HepG2 (cell line): ENCODE measurements at regions not wholly inside any gene's neighbourhood (a gene's known extent, or its start where the extent isn't known, plus 50 kb on each side); places are given as distances from the start of the nearest gene placed in this dataset.

Experiments used
- ATAC-seq: fragments of 200-7000 bp; cut with Tn5 transposase; 3 replicates; pipeline ENCODE4 v1.9.1; 2020; ENCODE audit warnings: mild to moderate bottlenecking, moderate library complexity
- BruUV-seq: library from RNA; stranded (reverse); fragments of 400-500 nt; replicated peaks from 2 replicates; lab custom pipeline; 2021; lab: Mats Ljungman, UMichigan
- CTCF ChIA-PET: fragments of 300-600 bp; formaldehyde crosslinking; extraction: SDS; loops from one replicate; lab custom pipeline; 2021; ENCODE audit warnings: low total read pairs, inconsistent platforms, low intra/inter-chr PET ratio; lab: Yijun Ruan, JAX
- POLR2A ChIA-PET: fragments of 350-600 bp; sonication (Branson Sonifier 250); formaldehyde crosslinking; loops from one replicate; lab custom pipeline; 2020; ENCODE audit warnings: antibody characterized with exemption, inconsistent platforms; lab: Yijun Ruan, JAX
- DNase-seq: peaks from one replicate; pipeline ENCODE4 v3.0.0-alpha.2; 2015; ENCODE audit warnings: low spot score
- FAIRE-seq: peaks from 3 replicates; lab custom pipeline; 2011; peaks lifted over from hg19 to GRCh38; lab: Jason Lieb, UNC
- H2AFZ ChIP-seq: one replicate; pipeline ENCODE4 v1.6.1; 2011; ENCODE audit warnings: low read length, inconsistent platforms
- H3K27ac ChIP-seq: fragments of 300-600 bp; 3 replicates; pipeline ENCODE4 v1.8.0; 2011; ENCODE audit warnings: mixed run types, mild to moderate bottlenecking, mixed read lengths, low read length, inconsistent platforms; ENCODE audit not compliant: insufficient read depth; ENCODE audit errors: extremely low read length
- H3K27me3 ChIP-seq, 2 experiments: fragments of 200-600 bp in 1 of 2; 2 replicates in 1 of 2; 3 replicates in 1 of 2; pipeline versions ENCODE4 v1.6.0 to v1.8.0; 2011; ENCODE audit warnings: low read length in 2 of 2, mild to moderate bottlenecking in 2 of 2, moderate library complexity in 2 of 2, inconsistent platforms in 1 of 2; ENCODE audit not compliant: insufficient read depth in 2 of 2, control insufficient read depth in 1 of 2
- H3K36me3 ChIP-seq, 2 experiments: fragments of 200-600 bp in 1 of 2; replicated peaks in 1 of 2; 2 replicates in 1 of 2; 3 replicates in 1 of 2; pipeline versions ENCODE4 v1.5.1 to v1.8.0; 2011; ENCODE audit warnings: low read length in 2 of 2, inconsistent platforms in 1 of 2; ENCODE audit not compliant: insufficient read depth in 2 of 2, control insufficient read depth in 1 of 2
- H3K4me1 ChIP-seq: 2 replicates; pipeline ENCODE4 v1.5.1; 2012; ENCODE audit warnings: low read length, inconsistent platforms; ENCODE audit not compliant: insufficient read depth
- H3K4me2 ChIP-seq: 2 replicates; pipeline ENCODE4 v1.6.0; 2011; ENCODE audit warnings: low read depth, low read length, inconsistent platforms
- H3K4me3 ChIP-seq, 3 experiments: fragments of 200-600 bp in 1 of 3; sonication (generic), shearing (Covaris generic) in 1 of 3; replicated peaks in 1 of 3; 2 replicates each; pipeline ENCODE4 v1.5.1; 2011 to 2016; ENCODE audit warnings: low read length in 3 of 3, inconsistent platforms in 2 of 3, low read depth in 2 of 3, mild to moderate bottlenecking in 2 of 3, control low read depth in 1 of 3, mixed read lengths in 1 of 3; ENCODE audit not compliant: insufficient read depth in 1 of 3
- H3K79me2 ChIP-seq: one replicate; pipeline ENCODE4 v1.6.1; 2011; ENCODE audit warnings: low read length, inconsistent platforms; ENCODE audit not compliant: insufficient read depth
- H3K9ac ChIP-seq: 2 replicates; pipeline ENCODE4 v1.6.0; 2011; ENCODE audit warnings: mild to moderate bottlenecking, low read depth, low read length, inconsistent platforms; ENCODE audit not compliant: insufficient read depth
- H3K9me3 ChIP-seq: 2 replicates; pipeline ENCODE4 v1.5.1; 2012; ENCODE audit warnings: mild to moderate bottlenecking, low read length
- H4K20me1 ChIP-seq: 2 replicates; pipeline ENCODE4 v1.6.0; 2011; ENCODE audit warnings: inconsistent platforms, mild to moderate bottlenecking, low read length, moderate library complexity; ENCODE audit not compliant: insufficient read depth
- BATF2 ChIP-seq: sonication (generic); formaldehyde crosslinking; IDR thresholded peaks from 2 replicates; pipeline ENCODE4 v1.8.0; 2022; ENCODE audit warnings: mild to moderate bottlenecking, missing genetic modification reagents, moderate library complexity
- BCL3 ChIP-seq: sonication (generic); formaldehyde crosslinking; IDR thresholded peaks from 2 replicates; pipeline ENCODE4 v1.5.1; 2020; ENCODE audit warnings: mild to moderate bottlenecking, missing genetic modification reagents, moderate library complexity
- KDM3A ChIP-seq: IDR thresholded peaks from 2 replicates; pipeline ENCODE4 v1.6.1; 2018; ENCODE audit warnings: low read depth, missing compliant biosample characterization
- MTA1 ChIP-seq: sonication (generic); formaldehyde crosslinking; IDR thresholded peaks from 2 replicates; pipeline ENCODE4 v1.4.0; 2020; ENCODE audit warnings: missing genetic modification reagents, mild to moderate bottlenecking, borderline replicate concordance
- MTF2 ChIP-seq: sonication (generic); formaldehyde crosslinking; IDR thresholded peaks from 2 replicates; pipeline ENCODE4 v1.5.0; 2020; ENCODE audit warnings: missing genetic modification reagents, borderline replicate concordance
- NR2F1 ChIP-seq, 2 experiments: fragments of 450-650 bp in 1 of 2; formaldehyde crosslinking in 1 of 2; IDR thresholded peaks; 2 replicates each; pipeline versions ENCODE4 v1.5.0 to v1.6.1; 2016 to 2020; ENCODE audit warnings: mild to moderate bottlenecking in 1 of 2, missing compliant biosample characterization in 1 of 2, missing genetic modification reagents in 1 of 2, moderate library complexity in 1 of 2
- POLR2G ChIP-seq: fragments of 200-400 bp; formaldehyde crosslinking; IDR thresholded peaks from 2 replicates; pipeline ENCODE4 v1.6.1; 2018; ENCODE audit warnings: mild to moderate bottlenecking, low read depth, low read length, moderate library complexity
- RBM39 ChIP-seq: fragments of 200-400 bp; formaldehyde crosslinking; IDR thresholded peaks from one replicate; pipeline ENCODE4 v1.6.1; 2018; ENCODE audit warnings: antibody characterized with exemption, mild to moderate bottlenecking, low read depth, low read length; ENCODE audit not compliant: poor library complexity, severe bottlenecking
- SIN3B ChIP-seq: fragments of 150-350 bp; IDR thresholded peaks from 2 replicates; pipeline ENCODE4 v1.6.1; 2014; ENCODE audit warnings: low read length
- SNAPC2 ChIP-seq: sonication (generic); formaldehyde crosslinking; IDR thresholded peaks from 2 replicates; pipeline ENCODE4 v1.8.1; 2022; ENCODE audit warnings: mild to moderate bottlenecking, missing genetic modification reagents
- THAP8 ChIP-seq: sonication (generic); formaldehyde crosslinking; IDR thresholded peaks from 2 replicates; pipeline ENCODE4 v1.5.1; 2020; ENCODE audit warnings: missing genetic modification reagents, mild to moderate bottlenecking, borderline replicate concordance
- ZNF281 ChIP-seq: sonication (generic); formaldehyde crosslinking; IDR thresholded peaks from 2 replicates; pipeline ENCODE4 v1.4.0; 2020; ENCODE audit warnings: missing genetic modification reagents, borderline replicate concordance
- ZNF432 ChIP-seq: sonication (generic); formaldehyde crosslinking; IDR thresholded peaks from 2 replicates; pipeline ENCODE4 v1.5.0; 2020; ENCODE audit warnings: missing genetic modification reagents, mild to moderate bottlenecking, borderline replicate concordance
- ZNF557 ChIP-seq: sonication (generic); formaldehyde crosslinking; IDR thresholded peaks from 2 replicates; pipeline ENCODE4 v1.4.0; 2020; ENCODE audit warnings: missing genetic modification reagents
- ZNF674 ChIP-seq: sonication (generic); formaldehyde crosslinking; IDR thresholded peaks from 2 replicates; pipeline ENCODE4 v1.5.0; 2020; ENCODE audit warnings: low read depth, mild to moderate bottlenecking, missing genetic modification reagents
- ZNF784 ChIP-seq: sonication (generic); formaldehyde crosslinking; IDR thresholded peaks from 2 replicates; pipeline ENCODE4 v1.5.1; 2020; ENCODE audit warnings: missing genetic modification reagents, mild to moderate bottlenecking, borderline replicate concordance
- ZSCAN29 ChIP-seq: sonication (generic); formaldehyde crosslinking; conservative IDR thresholded peaks from 2 replicates; pipeline ENCODE4 v1.4.0; 2020; ENCODE audit warnings: mild to moderate bottlenecking, missing genetic modification reagents
- WGBS: methylation state at CpG from one replicate; pipeline ENCODE4 v1.1.6; 2017; ENCODE audit warnings: low lambda C conversion rate; 5-methylcytosine and 5-hydroxymethylcytosine counted together
- in situ Hi-C: cut with HindIII; loops from 2 replicates; pipeline ENCODE4 v1.10.0; 2017; ENCODE audit warnings: low pct_unique_long_range_greater_than_20kb; ENCODE audit not compliant: extremely low pct_ligation_motif_present
- intact Hi-C: fragments of 100-400 bp; cut with micrococcal nuclease; formaldehyde crosslinking; loops from one replicate; pipeline ENCODE4 v1.10.0; 2022; ENCODE audit not compliant: unreplicated experiment

- Histone ChIP-seq H3K27ac (no peak overlapping the region), H4K20me1 (no peaks in the 10 kb centered on the region), H3K79me2 (no peaks in the 10 kb centered on the region), H3K9ac (no peak overlapping the region), H3K9me3 (peaks cover 97% of the 10 kb centered on the region), H2AFZ (no peak overlapping the region), H3K4me1 (no peaks in the 10 kb centered on the region), H3K4me2 (no peak overlapping the region), H3K27me3 (no peaks in the 10 kb centered on the region), H3K36me3 (no peaks in the 10 kb centered on the region), H3K4me3 (no peak overlapping the region)
- in situ Hi-C loops (no loop called here), intact Hi-C loops (no loop called here)
- no peak for FAIRE-seq
- ChIA-PET POLR2A (no interaction called here), CTCF (no interaction called here)
- no TSS peak for BruUV-seq
- 0% methylated on average over 2 of the region's 2 CpGs for WGBS
- no peak for ATAC-seq
- no peak for DNase-seq
- TF ChIP-seq BCL3 (CRISPR knock-in tag) (no peak), ZNF557 (CRISPR knock-in tag) (no peak), ZNF674 (CRISPR knock-in tag) (no peak), NR2F1 (CRISPR knock-in tag; IDR thresholded peaks at IDR 0.05) (no peak), RBM39 (no peak), KDM3A (CRISPR knock-in tag) (no peak), SIN3B (no peak), POLR2G (no peak), ZSCAN29 (CRISPR knock-in tag) (no peak), MTA1 (CRISPR knock-in tag) (no peak), BATF2 (CRISPR knock-in tag) (no peak), ZNF281 (CRISPR knock-in tag) (no peak), ZNF432 (CRISPR knock-in tag) (no peak), MTF2 (CRISPR knock-in tag) (no peak), SNAPC2 (CRISPR knock-in tag) (no peak), ZNF784 (CRISPR knock-in tag) (no peak), THAP8 (CRISPR knock-in tag) (no peak)
Measured at GRCh38 chr20:39939241-39939865, 749.7 kb downstream of the MAFB start.
